Testis (tissue), 2 donors: ENCODE measurements at regions not wholly inside any gene's neighbourhood (a gene's known extent, or its start where the extent isn't known, plus 50 kb on each side); places are given as distances from the start of the nearest gene placed in this dataset.

Experiments used
- DNase-seq: peaks from one replicate; pipeline ENCODE4 v3.0.0-alpha.2; 2019
- H3K27ac ChIP-seq, 2 donors: fragments of 200-600 bp; sonication (generic); one replicate each; pipeline ENCODE4 v1.5.1; 2019
- H3K27me3 ChIP-seq: fragments of 200-600 bp; sonication (generic); one replicate; pipeline ENCODE4 v1.5.1; 2019
- H3K36me3 ChIP-seq: fragments of 200-600 bp; sonication (generic); one replicate; pipeline ENCODE4 v1.5.1; 2017; ENCODE audit warnings: low read depth; ENCODE audit errors: missing control alignments
- H3K4me1 ChIP-seq: fragments of 200-600 bp; sonication (generic); one replicate; pipeline ENCODE4 v1.5.1; 2019
- H3K4me3 ChIP-seq, 2 donors: fragments of 200-600 bp; sonication (generic); one replicate each; pipeline ENCODE4 v1.5.1; 2017 to 2019
- H3K9me3 ChIP-seq: fragments of 200-600 bp; sonication (generic); one replicate; pipeline ENCODE4 v1.5.1; 2017
- CTCF ChIP-seq, 3 experiments: fragments of 450-650 bp in 2 of 3; fragments of 200-600 bp in 1 of 3; sonication (generic) in 1 of 3; IDR thresholded peaks; one replicate each; pipeline ENCODE4 v1.5.1; 2016 to 2019; ENCODE audit warnings: antibody characterized with exemption in 3 of 3, mild to moderate bottlenecking in 2 of 3, moderate library complexity in 1 of 3
- POLR2A ChIP-seq: fragments of 450-650 bp; IDR thresholded peaks from one replicate; pipeline ENCODE4 v1.6.1; 2017; ENCODE audit warnings: antibody characterized with exemption, mild to moderate bottlenecking, moderate library complexity
- WGBS, 2 donors: methylation state at CpG; one replicate each; pipeline ENCODE4 v1.1.5; 2018; 5-methylcytosine and 5-hydroxymethylcytosine counted together
- intact Hi-C: fragments of 100-400 bp; cut with DNase I; formaldehyde crosslinking; loops from one replicate; pipeline ENCODE4 v1.15.1; 2023; ENCODE audit warnings: low total_unique reads

- Histone ChIP-seq H3K27me3 (no peaks in the 10 kb centered on the region), H3K9me3 (no peaks in the 10 kb centered on the region), H3K4me1 (no peaks in the 10 kb centered on the region), H3K27ac (no peak overlapping the region), H3K36me3 (no peaks in the 10 kb centered on the region), H3K4me3 (no peak overlapping the region)
- TF ChIP-seq POLR2A (no peak), CTCF (IDR thresholded peaks at IDR 0.05) (no peak)
- WGBS, 2 donors: 91 to 92% methylated on average over 5 of the region's 5 CpGs
- no peak for DNase-seq
- intact Hi-C loops: no loop called here
Measured at GRCh38 chr9:85408494-85408893, 333.3 kb downstream of the AGTPBP1 start.

GRCh38 chr9:85405566-85405950 lies 336.2 kb downstream of the AGTPBP1 start:
- no peak for DNase-seq
- no peak for TF ChIP-seq CTCF (IDR thresholded peaks at IDR 0.05)
- TF ChIP-seq POLR2A: no peak
- intact Hi-C loops: no loop called here
- WGBS, 2 donors: 67 to 71% methylated on average over 6 of the region's 6 CpGs
- Histone ChIP-seq H3K36me3 (no peaks in the 10 kb centered on the region), H3K4me3 (no peak overlapping the region), H3K4me1 (no peaks in the 10 kb centered on the region), H3K9me3 (no peaks in the 10 kb centered on the region), H3K27ac (no peak overlapping the region), H3K27me3 (no peaks in the 10 kb centered on the region)

GRCh38 chr9:85404911-85405565 lies 336.7 kb downstream of the AGTPBP1 start:
- H3K27me3 ChIP-seq: no peaks in the 10 kb centered on the region
- DNase-seq: no peak
- H3K4me1 ChIP-seq: no peaks in the 10 kb centered on the region
- no peaks in the 10 kb centered on the region for H3K9me3 ChIP-seq
- WGBS, 2 donors: 82 to 94% methylated on average over 3 of the region's 3 CpGs
- intact Hi-C loops: no loop called here
- H3K36me3 ChIP-seq: no peaks in the 10 kb centered on the region
- no peak overlapping the region for H3K27ac ChIP-seq
- no peak overlapping the region for H3K4me3 ChIP-seq
- no peak for TF ChIP-seq POLR2A
- TF ChIP-seq CTCF (IDR thresholded peaks at IDR 0.05): no peak

- Histone ChIP-seq H3K27me3 (no peaks in the 10 kb centered on the region), H3K27ac (no peak overlapping the region), H3K4me3 (no peak overlapping the region), H3K9me3 (no peaks in the 10 kb centered on the region), H3K4me1 (no peaks in the 10 kb centered on the region), H3K36me3 (no peaks in the 10 kb centered on the region)
- DNase-seq: no peak
- 56 to 62% methylated on average over 5 of the region's 5 CpGs for WGBS, 2 donors
- TF ChIP-seq POLR2A (no peak), CTCF (IDR thresholded peaks at IDR 0.05) (no peak)
- intact Hi-C loops: no loop called here
Measured at GRCh38 chr9:85402551-85402950, 339.2 kb downstream of the AGTPBP1 start.

- H3K4me1 ChIP-seq: no peaks in the 10 kb centered on the region
- no peaks in the 10 kb centered on the region for H3K36me3 ChIP-seq
- intact Hi-C loops: no loop called here
- no peak for TF ChIP-seq CTCF (IDR thresholded peaks at IDR 0.05)
- no peaks in the 10 kb centered on the region for H3K9me3 ChIP-seq
- no peaks in the 10 kb centered on the region for H3K27me3 ChIP-seq
- 38 to 50% methylated on average over 1 of the region's 1 CpG for WGBS, 2 donors
- H3K27ac ChIP-seq: no peak overlapping the region
- DNase-seq: no peak
- no peak overlapping the region for H3K4me3 ChIP-seq
Measured at GRCh38 chr9:85401998-85402397, 339.8 kb downstream of the AGTPBP1 start.
